Heart left ventricle (tissue), 13 donors: ENCODE measurements at regions not wholly inside any gene's neighbourhood (a gene's known extent, or its start where the extent isn't known, plus 50 kb on each side); places are given as distances from the start of the nearest gene placed in this dataset.

ENCODE experiments used
- POLR2A ChIP-seq, 2 donors: fragments of 450-650 bp; IDR thresholded peaks; one replicate each; pipeline ENCODE4 v1.6.1; 2017; ENCODE audit warnings: antibody characterized with exemption in 2 of 2, mild to moderate bottlenecking in 2 of 2, moderate library complexity in 2 of 2
- TF ChIP-seq, protein P1 (sequence below), 12 donors: fragments of 200-600 bp; sonication (generic) in 4 of 12; IDR thresholded peaks; one replicate each; pipeline versions ENCODE4 v1.5.0 to v1.8.0; 2018 to 2022; ENCODE audit warnings: antibody characterized with exemption in 12 of 12, mild to moderate bottlenecking in 5 of 12
- donor health status: ischemic (EF 13 %, LVEDD 7.1; RV severe dilation, severe dysfunction).
- donor health status: DM: no; HTN: yes; CAD: no.
- donor health status: DM: no; HTN: no; CAD: no.
- donor health status: ischemic (EF 25% LVEDD 6.9; RV normal size, moderate dysfunction).
- donor health status: ischemic (EF 25% LVEDD 5.7; RV mildly dilated, moderate dysfunction).
- donor health status: ischemic (EF 35%, LVEDD 5.7; RV mildly dilated, moderate dysfunction).
- donor health status: nonischemic (EF 11% LVEDD 7.7; RV severe dilation, severe dysfunction).
- donor health status: DM: yes; HTN: yes; CAD: no.
- donor health status: PGD.
- donor health status: ischemic (EF 29% LVEDD 5.4; RV normal size, mild dysfunction).
- donor health status: nonischemic (EF 23%, LVEDD 6.1; RV moderate dilation, normal function).

DNA sequence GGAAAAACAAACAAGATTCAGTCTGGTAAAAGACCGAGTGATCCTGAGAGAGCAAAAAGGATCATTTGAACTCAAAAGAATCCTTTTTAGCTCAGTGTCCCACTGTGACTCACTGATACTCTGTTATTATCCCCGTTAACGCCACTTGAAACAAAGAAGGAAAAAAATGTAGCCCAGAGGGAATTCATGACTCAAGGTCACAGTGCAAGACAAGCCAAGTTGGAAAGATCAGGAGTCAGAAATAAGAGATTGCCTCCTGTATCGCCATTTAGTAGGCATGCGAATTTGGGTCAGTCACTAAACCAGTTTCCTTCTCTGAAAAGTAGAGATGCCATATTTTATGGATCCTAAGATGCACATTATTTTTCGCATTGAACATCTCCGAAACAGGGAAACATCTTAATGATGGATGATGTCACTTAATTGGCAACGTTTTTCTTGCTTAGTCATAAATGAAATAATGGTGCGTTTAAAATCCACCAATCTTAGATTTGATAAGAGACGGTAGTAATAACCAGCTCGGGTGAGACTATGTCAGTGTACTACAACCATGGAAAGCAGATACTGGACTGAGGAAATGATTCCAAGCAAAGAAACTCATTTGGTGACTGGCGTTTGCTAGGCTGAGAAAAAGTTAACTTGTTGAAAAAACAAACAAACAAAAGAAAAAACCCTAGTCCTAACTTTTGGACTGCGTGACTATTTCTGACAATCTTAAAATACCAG, 502.0 kb upstream of the CELF2 start:
- TF ChIP-seq, protein P1, sequence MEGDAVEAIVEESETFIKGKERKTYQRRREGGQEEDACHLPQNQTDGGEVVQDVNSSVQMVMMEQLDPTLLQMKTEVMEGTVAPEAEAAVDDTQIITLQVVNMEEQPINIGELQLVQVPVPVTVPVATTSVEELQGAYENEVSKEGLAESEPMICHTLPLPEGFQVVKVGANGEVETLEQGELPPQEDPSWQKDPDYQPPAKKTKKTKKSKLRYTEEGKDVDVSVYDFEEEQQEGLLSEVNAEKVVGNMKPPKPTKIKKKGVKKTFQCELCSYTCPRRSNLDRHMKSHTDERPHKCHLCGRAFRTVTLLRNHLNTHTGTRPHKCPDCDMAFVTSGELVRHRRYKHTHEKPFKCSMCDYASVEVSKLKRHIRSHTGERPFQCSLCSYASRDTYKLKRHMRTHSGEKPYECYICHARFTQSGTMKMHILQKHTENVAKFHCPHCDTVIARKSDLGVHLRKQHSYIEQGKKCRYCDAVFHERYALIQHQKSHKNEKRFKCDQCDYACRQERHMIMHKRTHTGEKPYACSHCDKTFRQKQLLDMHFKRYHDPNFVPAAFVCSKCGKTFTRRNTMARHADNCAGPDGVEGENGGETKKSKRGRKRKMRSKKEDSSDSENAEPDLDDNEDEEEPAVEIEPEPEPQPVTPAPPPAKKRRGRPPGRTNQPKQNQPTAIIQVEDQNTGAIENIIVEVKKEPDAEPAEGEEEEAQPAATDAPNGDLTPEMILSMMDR (IDR thresholded peaks at IDR 0.05): no peak
- TF ChIP-seq POLR2A (IDR thresholded peaks at IDR 0.05): no peak
